Hepatocyte (in vitro differentiated cells): ENCODE measurements at regions not wholly inside any gene's neighbourhood (a gene's known extent, or its start where the extent isn't known, plus 50 kb on each side); places are given as distances from the start of the nearest gene placed in this dataset. TPM values are rescaled to one million over a fixed set of nuclear protein-coding genes. Genes with fewer than 3 reads are reported as not detected.

Source experiments
- DNase-seq: peaks from one replicate; pipeline ENCODE4 v3.0.0-alpha.2; 2016; ENCODE audit warnings: low spot score
- H2AFZ ChIP-seq: fragments of 200-600 bp; sonication (generic); 2 replicates; pipeline ENCODE4 v1.6.0; 2016; ENCODE audit warnings: antibody characterized with exemption, mild to moderate bottlenecking
- H3K27ac ChIP-seq: fragments of 200-600 bp; sonication (generic); 2 replicates; pipeline ENCODE4 v1.5.1; 2016; ENCODE audit warnings: mild to moderate bottlenecking
- H3K27me3 ChIP-seq: fragments of 200-600 bp; sonication (generic); 2 replicates; pipeline ENCODE4 v1.6.1; 2016
- H3K36me3 ChIP-seq: fragments of 200-600 bp; sonication (generic); replicated peaks from 2 replicates; pipeline ENCODE4 v1.5.1; 2016; ENCODE audit warnings: low read depth; ENCODE audit not compliant: insufficient read depth
- H3K4me1 ChIP-seq: fragments of 200-600 bp; sonication (generic); 2 replicates; pipeline ENCODE4 v1.5.1; 2016; ENCODE audit warnings: mild to moderate bottlenecking, moderate library complexity; ENCODE audit not compliant: insufficient read depth
- H3K4me2 ChIP-seq: fragments of 200-600 bp; sonication (generic); 2 replicates; pipeline ENCODE4 v1.6.0; 2016
- H3K4me3 ChIP-seq: fragments of 200-600 bp; sonication (generic); 2 replicates; pipeline ENCODE4 v1.5.1; 2016; ENCODE audit warnings: mild to moderate bottlenecking
- H3K79me2 ChIP-seq: fragments of 200-600 bp; sonication (generic); 2 replicates; pipeline ENCODE4 v1.6.0; 2017; ENCODE audit warnings: mild to moderate bottlenecking
- H3K9me2 ChIP-seq: fragments of 200-600 bp; sonication (generic); replicated peaks from 2 replicates; pipeline ENCODE4 v1.6.0; 2017; ENCODE audit warnings: mild to moderate bottlenecking; ENCODE audit not compliant: insufficient read depth
- H3K9me3 ChIP-seq: fragments of 200-600 bp; sonication (generic); 2 replicates; pipeline ENCODE4 v1.5.1; 2016; ENCODE audit warnings: low read depth, mild to moderate bottlenecking
- H4K20me1 ChIP-seq: fragments of 200-600 bp; sonication (generic); 2 replicates; pipeline ENCODE4 v1.6.0; 2016; ENCODE audit warnings: mild to moderate bottlenecking; ENCODE audit not compliant: insufficient read depth, poor library complexity, severe bottlenecking
- CTCF ChIP-seq: fragments of 200-600 bp; sonication (generic); IDR thresholded peaks from 2 replicates; pipeline ENCODE4 v1.5.1; 2016; ENCODE audit warnings: antibody characterized with exemption, mild to moderate bottlenecking; ENCODE audit not compliant: poor library complexity
- EZH2 ChIP-seq: fragments of 200-600 bp; sonication (generic); IDR thresholded peaks from 2 replicates; pipeline ENCODE4 v1.6.1; 2016; ENCODE audit warnings: antibody characterized with exemption, mild to moderate bottlenecking, borderline replicate concordance
- EZH2phosphoT487 ChIP-seq: fragments of 200-600 bp; sonication (generic); IDR thresholded peaks from one replicate; pipeline ENCODE4 v1.6.1; 2018; ENCODE audit warnings: antibody characterized with exemption, mild to moderate bottlenecking, low read depth, moderate library complexity; ENCODE audit not compliant: unreplicated experiment, severe bottlenecking
- WGBS: methylation state at CpG from one replicate; pipeline ENCODE4 v1.1.6; 2016; ENCODE audit warnings: low lambda C conversion rate; ENCODE audit errors: missing lambda C conversion rate; 5-methylcytosine and 5-hydroxymethylcytosine counted together
- small RNA-seq: library from RNA; depleted of rRNA; stranded (forward); fragments of <200 nt; gene quantifications from one replicate; pipeline ENCODE3, GENCODE V24; 2014

- Histone ChIP-seq H3K4me3 (no peak overlapping the region), H4K20me1 (no peaks in the 10 kb centered on the region), H3K4me1 (no peaks in the 10 kb centered on the region), H3K36me3 (no peaks in the 10 kb centered on the region), H2AFZ (no peak overlapping the region), H3K79me2 (peaks cover 3% of the 10 kb centered on the region), H3K9me3 (no peaks in the 10 kb centered on the region), H3K9me2 (no peaks in the 10 kb centered on the region), H3K27me3 (no peaks in the 10 kb centered on the region), H3K27ac (no peak overlapping the region), H3K4me2 (no peak overlapping the region)
- WGBS = 59% methylated on average over 7 of the region's 7 CpGs
- TF ChIP-seq EZH2 = no peak
- no peak for TF ChIP-seq EZH2phosphoT487
- TF ChIP-seq CTCF = no peak
- no peak for DNase-seq
Observed at GRCh38 chr11:122165607-122166371, 49.8 kb upstream of the BLID start.

Small RNA genes in the stretch of these regions (small RNA-seq; reads per million reads assigned to genes)
- gene RNU4ATAC10P (not detected), gene RNU4ATAC5P (not detected), gene RNU6-592P (not detected)
